Ishikawa (cell line): ENCODE measurements at regions not wholly inside any gene's neighbourhood (a gene's known extent, or its start where the extent isn't known, plus 50 kb on each side); places are given as distances from the start of the nearest gene placed in this dataset.

ENCODE experiments used
- CEBPB ChIP-seq: IDR thresholded peaks from 2 replicates; pipeline ENCODE4 v1.6.1; 2012
- CREB1 ChIP-seq: IDR thresholded peaks from 2 replicates; pipeline ENCODE4 v1.6.1; 2012; ENCODE audit warnings: low read depth
- EGR1 ChIP-seq: IDR thresholded peaks from 2 replicates; pipeline ENCODE4 v1.6.1; 2012
- EP300 ChIP-seq: IDR thresholded peaks from 2 replicates; pipeline ENCODE4 v1.6.1; 2012; ENCODE audit warnings: borderline replicate concordance
- FOXM1 ChIP-seq: IDR thresholded peaks from 2 replicates; pipeline ENCODE4 v1.6.1; 2012; ENCODE audit warnings: low read depth, borderline replicate concordance
- MAX ChIP-seq: IDR thresholded peaks from 2 replicates; pipeline ENCODE4 v1.6.1; 2012
- NFIC ChIP-seq: IDR thresholded peaks from 2 replicates; pipeline ENCODE4 v1.6.1; 2012
- RAD21 ChIP-seq: IDR thresholded peaks from 2 replicates; pipeline ENCODE4 v1.6.1; 2012; ENCODE audit warnings: low read depth
- REST ChIP-seq: IDR thresholded peaks from 2 replicates; pipeline ENCODE4 v1.6.1; 2012; ENCODE audit warnings: low read depth, mild to moderate bottlenecking
- TAF1 ChIP-seq: IDR thresholded peaks from 2 replicates; pipeline ENCODE4 v1.6.1; 2012; ENCODE audit warnings: low read depth, mild to moderate bottlenecking
- TCF12 ChIP-seq: IDR thresholded peaks from 2 replicates; pipeline ENCODE4 v1.6.1; 2012; ENCODE audit warnings: low read depth
- TEAD4 ChIP-seq: IDR thresholded peaks from 2 replicates; pipeline ENCODE4 v1.6.1; 2012
- USF1 ChIP-seq: IDR thresholded peaks from 2 replicates; pipeline ENCODE4 v1.6.1; 2012
- YY1 ChIP-seq: IDR thresholded peaks from 2 replicates; pipeline ENCODE4 v1.6.1; 2012; ENCODE audit warnings: low read depth
- ZBTB7A ChIP-seq: IDR thresholded peaks from 2 replicates; pipeline ENCODE4 v1.6.1; 2012; ENCODE audit warnings: low read depth

- TF ChIP-seq NFIC: no peak
Measured at GRCh38 chr4:162770761-162771490, 395.8 kb downstream of the NAF1 start.

- no peak for TF ChIP-seq TAF1
Measured at GRCh38 chr4:162767083-162767482, 399.6 kb downstream of the NAF1 start.

- TF ChIP-seq YY1 (no peak), CREB1 (no peak), REST (no peak), EP300 (no peak), TCF12 (no peak), MAX (no peak), ZBTB7A (no peak), RAD21 (no peak), TEAD4 (no peak), NFIC (no peak), EGR1 (no peak), TAF1 (no peak), USF1 (no peak), CEBPB (no peak), FOXM1 (no peak)
Measured at GRCh38 chr4:162761965-162762364, 404.7 kb downstream of the NAF1 start.

GRCh38 chr4:162732876-162733275 is 433.8 kb downstream of the NAF1 start:
- TF ChIP-seq REST (no peak), TAF1 (no peak), NFIC (no peak), CEBPB (no peak), USF1 (no peak), TCF12 (no peak), RAD21 (no peak), YY1 (no peak), CREB1 (no peak), MAX (no peak), TEAD4 (no peak), EGR1 (no peak), ZBTB7A (no peak), EP300 (no peak)

GRCh38 chr4:162727766-162728165 is 438.9 kb downstream of the NAF1 start:
- TF ChIP-seq ZBTB7A (no peak), CEBPB (no peak), USF1 (no peak), CREB1 (no peak), RAD21 (no peak), REST (no peak), YY1 (no peak), EGR1 (no peak), TAF1 (no peak), FOXM1 (no peak), MAX (no peak)
